EH (cell line): ENCODE measurements at regions not wholly inside any gene's neighbourhood (a gene's known extent, or its start where the extent isn't known, plus 50 kb on each side); places are given as distances from the start of the nearest gene placed in this dataset.
A peak's percentile ranks its signal among the peaks of the same experiment; 100 is the strongest.

Experiments
- DNase-seq: peaks from one replicate; pipeline ENCODE4 v3.0.0-alpha.2; 2015; ENCODE audit warnings: low read depth

- DNase-seq = peak; percentile 7
Measured at GRCh38 chr4:89549907-89550306, 242.3 kb upstream of the GPRIN3 start.

DNA sequence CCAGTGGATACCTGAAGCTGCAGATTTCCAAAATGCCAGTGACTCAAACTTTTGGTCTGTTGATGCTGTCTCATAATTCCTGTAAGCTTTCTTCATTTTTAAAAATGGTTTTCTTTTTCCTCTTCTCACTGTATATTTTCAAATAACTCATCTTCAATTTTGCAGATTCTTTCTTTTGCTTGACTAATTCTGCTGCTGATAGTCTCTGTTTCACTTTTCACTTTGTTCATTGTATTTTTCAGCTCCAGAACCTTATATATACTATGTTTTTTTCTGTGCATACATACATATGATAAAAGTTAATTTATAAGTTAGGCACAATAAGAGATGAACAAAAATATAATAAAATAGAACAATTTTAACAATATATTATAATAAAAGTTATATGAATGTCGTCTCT, 237.7 kb upstream of the GPRIN3 start:
- DNase-seq = no peak

- DNase-seq = no peak
Measured at GRCh38 chr4:89541998-89542397, 234.4 kb upstream of the GPRIN3 start.

GRCh38 chr4:89539797-89540711, 232.5 kb upstream of the GPRIN3 start:
- DNase-seq = peak; percentile 50

GRCh38 chr4:89539374-89539773, 231.8 kb upstream of the GPRIN3 start:
- DNase-seq = peak; percentile 87

GRCh38 chr4:89538886-89539285, 231.3 kb upstream of the GPRIN3 start:
- peak; percentile 12 for DNase-seq

DNA sequence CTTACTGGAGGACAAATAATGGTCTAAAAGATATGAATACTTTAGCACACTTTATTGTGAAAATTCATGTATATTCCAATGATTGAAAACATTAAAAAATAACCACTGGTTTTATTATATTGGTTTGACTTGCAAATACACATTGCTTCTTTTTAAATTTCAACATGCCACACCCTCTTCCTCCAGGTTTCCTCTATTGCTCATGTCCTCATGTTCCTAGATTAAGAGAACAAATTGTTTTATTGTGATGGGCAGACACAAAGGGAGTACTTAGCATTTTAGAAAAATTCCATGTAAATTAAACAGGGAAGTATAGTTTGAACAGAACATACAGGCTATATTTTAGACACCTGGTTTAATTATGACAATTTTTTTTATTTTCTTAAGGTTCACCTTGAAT, 230.6 kb upstream of the GPRIN3 start:
- DNase-seq = no peak

DNA sequence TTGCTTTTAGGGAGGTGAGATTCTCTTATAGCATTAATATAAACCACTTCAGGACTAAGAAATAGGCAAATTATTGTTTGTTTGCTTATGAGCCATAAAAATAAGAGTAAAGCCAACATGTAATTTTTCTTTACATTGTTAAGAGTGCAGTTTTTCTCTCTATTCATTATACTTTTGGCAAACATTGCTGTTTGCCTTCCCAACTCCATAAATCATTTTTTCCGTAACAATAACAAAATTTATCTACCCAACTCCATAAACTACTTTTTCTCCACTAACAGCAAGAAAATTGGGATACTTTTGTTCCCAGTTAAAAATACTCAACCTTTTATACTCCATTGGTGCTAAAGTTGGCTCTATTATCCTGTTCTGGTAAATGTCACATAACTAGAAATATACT, 229.7 kb upstream of the GPRIN3 start:
- no peak for DNase-seq

GRCh38 chr4:89535251-89535650, 227.7 kb upstream of the GPRIN3 start:
- DNase-seq = no peak

DNA sequence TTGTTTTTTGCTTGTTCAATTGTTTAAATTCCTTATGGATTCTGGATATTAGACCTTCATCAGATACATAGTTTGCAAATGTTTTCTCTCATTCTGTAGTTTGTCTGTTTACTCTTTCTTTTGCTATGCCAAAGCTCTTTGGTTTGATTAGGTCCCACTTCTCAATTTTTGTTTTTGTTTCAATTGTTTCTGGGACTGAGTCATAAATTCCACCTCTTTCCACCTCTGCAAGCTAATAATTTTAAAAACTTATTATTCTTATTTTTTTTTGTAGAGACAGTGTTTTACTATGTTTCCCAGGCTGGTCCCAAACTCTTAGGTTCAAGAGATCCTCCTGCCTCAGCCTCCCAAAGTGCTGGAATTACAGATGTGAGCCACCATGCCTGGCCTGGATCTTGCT, 226.8 kb upstream of the GPRIN3 start:
- DNase-seq = no peak

- DNase-seq = no peak
Measured at GRCh38 chr4:89531932-89532640, 224.5 kb upstream of the GPRIN3 start.

DNA sequence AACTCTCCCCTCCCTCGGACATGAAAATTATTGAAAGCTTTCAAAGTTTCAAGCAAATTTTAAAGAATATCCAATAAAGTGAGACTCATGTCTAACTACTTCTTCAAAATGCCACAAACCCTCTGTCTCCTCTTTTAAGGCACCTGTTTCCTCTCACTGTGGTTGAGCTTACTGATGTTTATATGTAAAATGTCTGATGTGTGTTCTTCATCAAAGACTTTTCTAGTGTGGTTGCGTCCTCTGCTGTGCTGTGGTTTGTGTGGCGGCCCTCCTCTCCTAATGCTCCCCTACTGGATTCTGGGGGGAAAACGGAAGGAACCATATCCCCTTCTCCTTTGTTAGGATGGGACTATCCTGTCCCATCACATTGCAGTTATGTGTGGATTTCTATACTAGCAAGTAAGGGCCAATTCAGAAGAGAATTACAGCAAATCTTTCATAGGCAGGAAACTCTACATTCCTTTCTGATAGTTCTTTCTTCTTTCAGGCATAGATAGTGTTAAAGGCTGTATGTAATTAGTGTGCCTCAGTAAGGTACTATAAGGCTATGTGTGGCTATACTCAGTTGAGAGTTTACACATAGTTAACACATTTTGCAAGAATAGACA, 221.0 kb upstream of the GPRIN3 start:
- no peak for DNase-seq

DNA sequence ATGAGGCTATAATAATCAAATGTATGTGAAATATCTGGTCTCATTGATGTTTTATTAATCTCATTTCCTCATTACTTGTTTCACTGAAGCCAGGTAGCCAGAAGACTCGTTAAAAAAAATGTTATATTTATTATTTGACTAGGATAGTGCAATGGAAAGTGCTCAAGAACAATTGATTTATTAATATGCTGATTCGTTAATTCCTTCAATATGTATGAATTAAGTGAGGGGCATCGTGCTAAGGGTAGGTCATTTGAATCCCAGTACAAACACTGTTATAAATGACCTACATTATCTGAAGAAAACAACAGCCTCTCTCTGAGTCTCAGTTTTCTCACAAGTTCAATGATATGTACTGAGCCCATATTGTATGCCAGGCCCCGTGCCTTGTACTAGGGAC, 214.2 kb upstream of the GPRIN3 start:
- no peak for DNase-seq

- DNase-seq = no peak
Measured at GRCh38 chr4:89519771-89520320, 212.2 kb upstream of the GPRIN3 start.

DNA sequence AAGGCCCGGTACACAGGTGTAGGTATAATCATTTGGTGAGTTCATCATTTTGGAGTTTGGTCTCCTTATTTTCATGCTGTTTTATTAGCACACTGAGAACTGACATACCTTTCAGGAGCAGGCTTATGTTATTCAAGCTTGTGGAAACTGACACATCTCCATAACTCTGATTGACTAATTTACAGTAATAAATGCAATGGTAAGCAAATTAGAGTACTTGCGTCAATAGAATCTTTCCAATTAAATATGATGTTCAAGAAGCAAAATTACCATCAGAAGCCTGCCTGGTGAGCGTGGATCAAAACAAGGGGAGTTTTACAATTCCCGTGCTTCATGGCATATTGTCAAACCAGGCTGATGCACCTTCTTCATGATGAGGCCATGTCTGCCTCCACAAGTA, 210.7 kb upstream of the GPRIN3 start:
- no peak for DNase-seq

DNA sequence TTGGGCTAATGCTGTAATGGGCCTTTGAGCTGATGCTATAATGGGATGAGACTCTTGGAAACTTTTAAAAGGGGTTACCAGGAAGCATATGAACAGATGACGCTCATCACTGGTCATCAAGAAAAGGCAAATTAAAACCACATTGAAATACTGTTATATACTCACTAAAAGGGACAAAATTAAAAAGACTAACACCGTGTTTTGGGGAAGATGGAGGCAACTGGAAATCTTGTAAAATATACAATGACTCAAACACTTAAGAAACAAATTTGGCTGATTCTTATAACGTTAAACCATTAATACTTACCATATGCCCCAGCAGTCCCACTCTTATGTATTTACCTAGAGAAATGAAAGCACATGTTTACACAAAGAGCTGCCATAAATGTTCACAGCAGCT, 207.2 kb upstream of the GPRIN3 start:
- DNase-seq = no peak

DNA sequence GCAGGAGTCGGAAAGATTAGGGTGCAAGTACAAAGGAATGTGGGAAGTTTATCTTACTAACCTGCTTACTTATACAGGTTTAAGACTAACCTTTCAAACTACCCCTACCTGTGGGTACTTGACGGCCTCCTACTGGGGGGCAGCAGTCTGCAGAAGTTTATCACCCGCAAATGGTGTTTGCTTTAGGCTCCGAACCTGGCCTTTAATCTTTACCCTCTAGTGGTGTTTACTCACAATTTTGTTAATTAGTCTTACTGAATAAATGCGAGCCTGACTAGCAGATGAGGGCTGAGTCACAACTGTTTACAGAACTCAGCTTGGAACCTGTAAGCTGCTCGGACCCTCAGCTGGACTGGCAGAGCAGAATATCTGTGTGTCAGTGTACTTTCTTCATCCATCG, 204.2 kb upstream of the GPRIN3 start:
- no peak for DNase-seq

GRCh38 chr4:89509708-89510281, 202.2 kb upstream of the GPRIN3 start:
- peak; percentile 83 for DNase-seq

GRCh38 chr4:89506866-89507491, 199.4 kb upstream of the GPRIN3 start:
- DNase-seq = no peak

DNA sequence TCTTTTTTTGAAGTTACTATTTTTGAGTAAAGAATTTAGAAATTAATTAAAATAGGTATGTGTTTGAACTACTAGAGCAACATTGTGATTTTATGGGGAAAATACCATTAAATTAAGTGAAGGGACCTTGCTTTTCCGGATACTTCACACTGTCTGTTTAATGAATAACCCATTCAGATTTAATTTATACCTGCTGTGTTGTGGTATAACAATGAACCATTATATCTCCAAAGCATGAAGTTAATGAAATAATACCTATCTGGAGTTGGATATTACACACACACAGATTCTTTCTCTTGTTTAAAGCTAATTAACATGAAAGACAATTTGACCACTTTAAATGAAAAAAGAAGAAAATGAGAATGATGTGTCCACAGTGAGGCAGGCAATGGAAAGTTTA, 195.0 kb upstream of the GPRIN3 start:
- no peak for DNase-seq

- DNase-seq = no peak
Measured at GRCh38 chr4:89497517-89498308, 190.1 kb upstream of the GPRIN3 start.
